ENCODE measurements at regions not wholly inside any gene's neighbourhood (a gene's known extent, or its start where the extent isn't known, plus 50 kb on each side); places are given as distances from the start of the nearest gene placed in this dataset.

DNA sequence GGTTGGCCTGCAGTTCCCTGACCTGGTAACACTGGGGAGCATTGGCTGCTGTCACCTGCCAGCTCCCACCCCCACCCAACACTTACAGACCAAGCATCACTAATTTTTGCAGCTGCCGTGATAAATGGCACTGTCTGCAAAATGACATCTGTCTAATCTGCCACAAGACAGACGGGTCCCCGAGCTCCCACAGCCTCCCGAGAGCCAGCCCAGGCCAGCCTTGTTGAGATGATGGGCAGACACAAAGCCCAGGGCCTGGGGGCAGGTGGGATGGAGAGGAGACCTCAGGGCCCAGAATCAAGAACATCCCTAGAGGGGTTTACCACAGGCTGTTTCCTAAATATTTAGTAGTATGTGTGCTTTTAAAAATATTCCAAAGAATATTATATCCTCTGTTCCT, 203.4 kb downstream of the TBC1D2B start (continued):
- TF ChIP-seq KDM4A (IDR thresholded peaks at IDR 0.05; ENCODE audit: low read depth, low read length, severe bottlenecking) (no peak), FOSL1 (IDR thresholded peaks at IDR 0.05; ENCODE audit: insufficient read depth, low read depth, low read length) (no peak), TEAD4 (IDR thresholded peaks at IDR 0.05; ENCODE audit: low read depth, low read length) (no peak), HDAC6 (IDR thresholded peaks at IDR 0.05; ENCODE audit: low read depth, low read length) (no peak), RXRA (IDR thresholded peaks at IDR 0.05; ENCODE audit: insufficient read depth, low read depth, low read length) (no peak)
- TF ChIP-seq, protein P1, sequence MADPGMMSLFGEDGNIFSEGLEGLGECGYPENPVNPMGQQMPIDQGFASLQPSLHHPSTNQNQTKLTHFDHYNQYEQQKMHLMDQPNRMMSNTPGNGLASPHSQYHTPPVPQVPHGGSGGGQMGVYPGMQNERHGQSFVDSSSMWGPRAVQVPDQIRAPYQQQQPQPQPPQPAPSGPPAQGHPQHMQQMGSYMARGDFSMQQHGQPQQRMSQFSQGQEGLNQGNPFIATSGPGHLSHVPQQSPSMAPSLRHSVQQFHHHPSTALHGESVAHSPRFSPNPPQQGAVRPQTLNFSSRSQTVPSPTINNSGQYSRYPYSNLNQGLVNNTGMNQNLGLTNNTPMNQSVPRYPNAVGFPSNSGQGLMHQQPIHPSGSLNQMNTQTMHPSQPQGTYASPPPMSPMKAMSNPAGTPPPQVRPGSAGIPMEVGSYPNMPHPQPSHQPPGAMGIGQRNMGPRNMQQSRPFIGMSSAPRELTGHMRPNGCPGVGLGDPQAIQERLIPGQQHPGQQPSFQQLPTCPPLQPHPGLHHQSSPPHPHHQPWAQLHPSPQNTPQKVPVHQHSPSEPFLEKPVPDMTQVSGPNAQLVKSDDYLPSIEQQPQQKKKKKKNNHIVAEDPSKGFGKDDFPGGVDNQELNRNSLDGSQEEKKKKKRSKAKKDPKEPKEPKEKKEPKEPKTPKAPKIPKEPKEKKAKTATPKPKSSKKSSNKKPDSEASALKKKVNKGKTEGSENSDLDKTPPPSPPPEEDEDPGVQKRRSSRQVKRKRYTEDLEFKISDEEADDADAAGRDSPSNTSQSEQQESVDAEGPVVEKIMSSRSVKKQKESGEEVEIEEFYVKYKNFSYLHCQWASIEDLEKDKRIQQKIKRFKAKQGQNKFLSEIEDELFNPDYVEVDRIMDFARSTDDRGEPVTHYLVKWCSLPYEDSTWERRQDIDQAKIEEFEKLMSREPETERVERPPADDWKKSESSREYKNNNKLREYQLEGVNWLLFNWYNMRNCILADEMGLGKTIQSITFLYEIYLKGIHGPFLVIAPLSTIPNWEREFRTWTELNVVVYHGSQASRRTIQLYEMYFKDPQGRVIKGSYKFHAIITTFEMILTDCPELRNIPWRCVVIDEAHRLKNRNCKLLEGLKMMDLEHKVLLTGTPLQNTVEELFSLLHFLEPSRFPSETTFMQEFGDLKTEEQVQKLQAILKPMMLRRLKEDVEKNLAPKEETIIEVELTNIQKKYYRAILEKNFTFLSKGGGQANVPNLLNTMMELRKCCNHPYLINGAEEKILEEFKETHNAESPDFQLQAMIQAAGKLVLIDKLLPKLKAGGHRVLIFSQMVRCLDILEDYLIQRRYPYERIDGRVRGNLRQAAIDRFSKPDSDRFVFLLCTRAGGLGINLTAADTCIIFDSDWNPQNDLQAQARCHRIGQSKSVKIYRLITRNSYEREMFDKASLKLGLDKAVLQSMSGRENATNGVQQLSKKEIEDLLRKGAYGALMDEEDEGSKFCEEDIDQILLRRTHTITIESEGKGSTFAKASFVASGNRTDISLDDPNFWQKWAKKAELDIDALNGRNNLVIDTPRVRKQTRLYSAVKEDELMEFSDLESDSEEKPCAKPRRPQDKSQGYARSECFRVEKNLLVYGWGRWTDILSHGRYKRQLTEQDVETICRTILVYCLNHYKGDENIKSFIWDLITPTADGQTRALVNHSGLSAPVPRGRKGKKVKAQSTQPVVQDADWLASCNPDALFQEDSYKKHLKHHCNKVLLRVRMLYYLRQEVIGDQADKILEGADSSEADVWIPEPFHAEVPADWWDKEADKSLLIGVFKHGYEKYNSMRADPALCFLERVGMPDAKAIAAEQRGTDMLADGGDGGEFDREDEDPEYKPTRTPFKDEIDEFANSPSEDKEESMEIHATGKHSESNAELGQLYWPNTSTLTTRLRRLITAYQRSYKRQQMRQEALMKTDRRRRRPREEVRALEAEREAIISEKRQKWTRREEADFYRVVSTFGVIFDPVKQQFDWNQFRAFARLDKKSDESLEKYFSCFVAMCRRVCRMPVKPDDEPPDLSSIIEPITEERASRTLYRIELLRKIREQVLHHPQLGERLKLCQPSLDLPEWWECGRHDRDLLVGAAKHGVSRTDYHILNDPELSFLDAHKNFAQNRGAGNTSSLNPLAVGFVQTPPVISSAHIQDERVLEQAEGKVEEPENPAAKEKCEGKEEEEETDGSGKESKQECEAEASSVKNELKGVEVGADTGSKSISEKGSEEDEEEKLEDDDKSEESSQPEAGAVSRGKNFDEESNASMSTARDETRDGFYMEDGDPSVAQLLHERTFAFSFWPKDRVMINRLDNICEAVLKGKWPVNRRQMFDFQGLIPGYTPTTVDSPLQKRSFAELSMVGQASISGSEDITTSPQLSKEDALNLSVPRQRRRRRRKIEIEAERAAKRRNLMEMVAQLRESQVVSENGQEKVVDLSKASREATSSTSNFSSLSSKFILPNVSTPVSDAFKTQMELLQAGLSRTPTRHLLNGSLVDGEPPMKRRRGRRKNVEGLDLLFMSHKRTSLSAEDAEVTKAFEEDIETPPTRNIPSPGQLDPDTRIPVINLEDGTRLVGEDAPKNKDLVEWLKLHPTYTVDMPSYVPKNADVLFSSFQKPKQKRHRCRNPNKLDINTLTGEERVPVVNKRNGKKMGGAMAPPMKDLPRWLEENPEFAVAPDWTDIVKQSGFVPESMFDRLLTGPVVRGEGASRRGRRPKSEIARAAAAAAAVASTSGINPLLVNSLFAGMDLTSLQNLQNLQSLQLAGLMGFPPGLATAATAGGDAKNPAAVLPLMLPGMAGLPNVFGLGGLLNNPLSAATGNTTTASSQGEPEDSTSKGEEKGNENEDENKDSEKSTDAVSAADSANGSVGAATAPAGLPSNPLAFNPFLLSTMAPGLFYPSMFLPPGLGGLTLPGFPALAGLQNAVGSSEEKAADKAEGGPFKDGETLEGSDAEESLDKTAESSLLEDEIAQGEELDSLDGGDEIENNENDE (IDR thresholded peaks at IDR 0.05; ENCODE audit: insufficient replicate concordance, low read length): no peak

Measured in H1 (cell line).